ENCODE measurements at regions not wholly inside any gene's neighbourhood (a gene's known extent, or its start where the extent isn't known, plus 50 kb on each side); places are given as distances from the start of the nearest gene placed in this dataset.
"Not testable (repeated sequence)": the region's sequence is repeated elsewhere in the genome, so short reads cannot be mapped to it uniquely, and the experiment has no call there.

DNA sequence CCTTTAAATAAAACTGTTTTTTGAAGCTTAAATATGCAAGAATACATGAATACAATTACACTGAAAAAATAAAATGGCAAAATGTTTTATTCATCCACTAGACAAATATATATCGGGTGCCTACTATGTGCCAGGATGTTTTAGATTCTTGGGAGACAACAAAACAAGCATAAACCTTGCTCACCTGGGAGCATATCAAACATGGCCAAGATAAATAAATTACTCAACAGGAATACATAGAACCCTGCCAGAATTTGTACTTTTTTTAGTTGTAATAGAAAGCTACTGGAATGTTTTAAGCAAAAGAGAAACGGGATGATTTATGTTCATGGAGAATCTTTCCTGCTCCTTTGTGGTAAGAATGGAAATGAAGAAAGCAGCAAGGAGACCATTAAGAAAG, 2358.5 kb upstream of the PCDH20 start:
- H3K4me2 ChIP-seq (ENCODE audit: low read depth, low read length, poor library complexity, severe bottlenecking) = no peak overlapping the region

DNA sequence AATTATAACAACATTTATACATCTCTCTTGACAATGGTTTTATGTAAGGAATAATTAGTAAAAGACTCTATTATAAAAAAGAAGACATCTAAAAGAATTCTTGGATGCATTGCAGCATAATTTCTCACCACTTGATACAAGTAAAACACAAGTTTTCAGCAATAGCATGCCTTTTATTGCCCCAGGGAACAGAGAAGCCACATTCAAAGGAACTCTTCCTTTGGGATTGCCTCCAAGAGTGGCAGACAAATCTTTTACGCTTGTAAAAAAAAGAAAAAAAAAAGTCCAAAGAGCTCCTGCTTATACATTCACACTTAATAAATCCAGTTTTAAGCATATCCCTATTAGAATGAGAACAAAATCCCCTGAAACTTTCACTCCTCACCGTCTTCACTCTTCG, 2357.8 kb upstream of the PCDH20 start:
- Histone ChIP-seq H4K20me1 (ENCODE audit: low read depth, low read length) (no peaks in the 10 kb centered on the region), H3K9me3 (ENCODE audit: insufficient read depth, low read length) (no peaks in the 10 kb centered on the region), H3F3A (ENCODE audit: insufficient read depth) (no peaks in the 10 kb centered on the region), H3K9ac (ENCODE audit: low read length) (no peak overlapping the region), H3K4me3 (ENCODE audit: insufficient read depth, low read length, poor library complexity, severe bottlenecking) (no peak overlapping the region), H3K27ac (ENCODE audit: low read depth, low read length) (no peak overlapping the region), H2AFZ (ENCODE audit: low read depth, low read length, severe bottlenecking) (no peak overlapping the region), H3K36me3 (ENCODE audit: low read length) (no peaks in the 10 kb centered on the region), H3K79me2 (ENCODE audit: insufficient read depth, low read length) (no peaks in the 10 kb centered on the region), H3K9me2 (replicated peaks; ENCODE audit: insufficient read depth, low read length) (no peaks in the 10 kb centered on the region), H3K4me2 (ENCODE audit: low read depth, low read length, poor library complexity, severe bottlenecking) (no peak overlapping the region), H3K27me3 (ENCODE audit: low read length) (no peaks in the 10 kb centered on the region)
- TF ChIP-seq, protein P1, sequence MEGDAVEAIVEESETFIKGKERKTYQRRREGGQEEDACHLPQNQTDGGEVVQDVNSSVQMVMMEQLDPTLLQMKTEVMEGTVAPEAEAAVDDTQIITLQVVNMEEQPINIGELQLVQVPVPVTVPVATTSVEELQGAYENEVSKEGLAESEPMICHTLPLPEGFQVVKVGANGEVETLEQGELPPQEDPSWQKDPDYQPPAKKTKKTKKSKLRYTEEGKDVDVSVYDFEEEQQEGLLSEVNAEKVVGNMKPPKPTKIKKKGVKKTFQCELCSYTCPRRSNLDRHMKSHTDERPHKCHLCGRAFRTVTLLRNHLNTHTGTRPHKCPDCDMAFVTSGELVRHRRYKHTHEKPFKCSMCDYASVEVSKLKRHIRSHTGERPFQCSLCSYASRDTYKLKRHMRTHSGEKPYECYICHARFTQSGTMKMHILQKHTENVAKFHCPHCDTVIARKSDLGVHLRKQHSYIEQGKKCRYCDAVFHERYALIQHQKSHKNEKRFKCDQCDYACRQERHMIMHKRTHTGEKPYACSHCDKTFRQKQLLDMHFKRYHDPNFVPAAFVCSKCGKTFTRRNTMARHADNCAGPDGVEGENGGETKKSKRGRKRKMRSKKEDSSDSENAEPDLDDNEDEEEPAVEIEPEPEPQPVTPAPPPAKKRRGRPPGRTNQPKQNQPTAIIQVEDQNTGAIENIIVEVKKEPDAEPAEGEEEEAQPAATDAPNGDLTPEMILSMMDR (IDR thresholded peaks at IDR 0.05; ENCODE audit: insufficient read depth, low read length, poor library complexity, severe bottlenecking) = no peak
- TF ChIP-seq EZH2phosphoT487 (conservative IDR thresholded peaks at IDR 0.05; ENCODE audit: low read length) = no peak

More for the DNA sequence above, 2358.5 kb upstream of the PCDH20 start:
- TF ChIP-seq, protein P1 (IDR thresholded peaks at IDR 0.05; ENCODE audit: insufficient read depth, low read length, poor library complexity, severe bottlenecking) = no peak
- no peak for TF ChIP-seq EZH2phosphoT487 (conservative IDR thresholded peaks at IDR 0.05; ENCODE audit: low read length)
- Histone ChIP-seq H2AFZ (ENCODE audit: low read depth, low read length, severe bottlenecking) (no peak overlapping the region), H3K27me3 (ENCODE audit: low read length) (no peaks in the 10 kb centered on the region), H3F3A (ENCODE audit: insufficient read depth) (no peaks in the 10 kb centered on the region), H3K9me3 (ENCODE audit: insufficient read depth, low read length) (no peaks in the 10 kb centered on the region), H3K36me3 (ENCODE audit: low read length) (no peaks in the 10 kb centered on the region), H3K27ac (ENCODE audit: low read depth, low read length) (no peak overlapping the region), H4K20me1 (ENCODE audit: low read depth, low read length) (no peaks in the 10 kb centered on the region), H3K79me2 (ENCODE audit: insufficient read depth, low read length) (no peaks in the 10 kb centered on the region), H3K9me2 (replicated peaks; ENCODE audit: insufficient read depth, low read length) (no peaks in the 10 kb centered on the region), H3K4me3 (ENCODE audit: insufficient read depth, low read length, poor library complexity, severe bottlenecking) (no peak overlapping the region), H3K9ac (ENCODE audit: low read length) (no peak overlapping the region)

DNA sequence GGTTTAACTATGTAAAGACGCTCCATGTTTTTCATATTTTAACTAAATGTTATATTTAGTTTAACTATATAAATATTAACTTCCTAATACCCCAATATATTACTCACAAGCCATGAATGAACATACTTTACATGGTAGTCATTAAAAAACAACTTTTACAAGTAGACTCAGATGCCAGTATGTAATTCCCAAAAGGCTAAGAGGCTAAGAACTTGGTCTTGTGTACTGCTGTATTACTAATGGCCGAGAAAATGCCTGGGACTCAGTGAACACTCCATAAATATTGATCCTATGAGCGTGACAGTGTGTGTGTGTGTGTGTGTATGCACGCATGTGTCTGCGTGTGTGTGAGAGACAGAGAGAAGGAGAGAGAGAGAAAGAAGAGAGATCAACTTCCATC, 2342.0 kb upstream of the PCDH20 start:
- H3K36me3 ChIP-seq (ENCODE audit: low read length); H3K9me2 ChIP-seq (replicated peaks; ENCODE audit: insufficient read depth, low read length); H3K9ac ChIP-seq (ENCODE audit: low read length); H3K4me2 ChIP-seq (ENCODE audit: low read depth, low read length, poor library complexity, severe bottlenecking); H3K4me3 ChIP-seq (ENCODE audit: insufficient read depth, low read length, poor library complexity, severe bottlenecking); H3K27me3 ChIP-seq (ENCODE audit: low read length); H3K9me3 ChIP-seq (ENCODE audit: insufficient read depth, low read length); H2AFZ ChIP-seq (ENCODE audit: low read depth, low read length, severe bottlenecking); H4K20me1 ChIP-seq (ENCODE audit: low read depth, low read length); H3K27ac ChIP-seq (ENCODE audit: low read depth, low read length); H3K79me2 ChIP-seq (ENCODE audit: insufficient read depth, low read length); H3F3A ChIP-seq (ENCODE audit: insufficient read depth): not testable (repeated sequence)

DNA sequence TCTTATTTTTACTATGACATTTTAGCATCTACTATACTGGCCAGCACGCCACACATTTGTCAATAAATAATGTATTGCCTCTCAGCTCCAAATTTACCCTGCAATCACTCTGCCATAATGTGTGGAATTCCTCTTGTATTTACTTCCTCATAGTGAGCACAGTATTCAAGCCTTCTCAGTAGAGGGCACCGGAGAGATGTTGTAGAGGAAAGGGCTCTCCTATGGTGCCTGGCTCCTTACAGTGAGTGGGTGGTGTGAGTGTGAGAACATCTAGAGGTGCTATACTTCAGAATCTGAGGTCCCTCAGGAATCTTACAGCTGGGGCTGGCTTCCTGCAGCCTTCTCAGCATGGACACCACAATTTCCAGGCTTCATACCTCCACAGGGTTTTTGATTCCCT, 2334.2 kb upstream of the PCDH20 start:
- H4K20me1 ChIP-seq (ENCODE audit: low read depth, low read length); H3F3A ChIP-seq (ENCODE audit: insufficient read depth); H3K9me3 ChIP-seq (ENCODE audit: insufficient read depth, low read length); H3K27ac ChIP-seq (ENCODE audit: low read depth, low read length); H3K4me3 ChIP-seq (ENCODE audit: insufficient read depth, low read length, poor library complexity, severe bottlenecking); H3K9ac ChIP-seq (ENCODE audit: low read length); H3K9me2 ChIP-seq (replicated peaks; ENCODE audit: insufficient read depth, low read length); H2AFZ ChIP-seq (ENCODE audit: low read depth, low read length, severe bottlenecking); H3K36me3 ChIP-seq (ENCODE audit: low read length); H3K4me2 ChIP-seq (ENCODE audit: low read depth, low read length, poor library complexity, severe bottlenecking); H3K27me3 ChIP-seq (ENCODE audit: low read length); H3K79me2 ChIP-seq (ENCODE audit: insufficient read depth, low read length): not testable (repeated sequence)

DNA sequence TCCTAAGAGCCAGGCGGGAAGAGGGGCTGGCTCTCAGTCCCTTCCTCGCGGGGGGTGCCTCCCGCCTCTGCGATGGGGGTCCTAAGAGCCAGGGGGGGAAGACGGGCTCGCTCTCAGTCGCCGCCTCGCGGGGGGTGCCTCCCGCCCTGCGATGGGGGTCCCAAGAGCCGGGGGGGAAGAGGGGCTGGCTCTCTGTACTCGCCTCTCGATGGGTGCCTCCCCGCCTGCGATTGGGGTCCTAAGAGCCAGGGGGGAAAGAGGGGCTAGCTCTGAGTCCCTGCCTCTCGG, 2326.1 kb upstream of the PCDH20 start:
- H3F3A ChIP-seq (ENCODE audit: insufficient read depth); H3K27me3 ChIP-seq (ENCODE audit: low read length); H3K9ac ChIP-seq (ENCODE audit: low read length): not testable (repeated sequence)

More for the DNA sequence above, 2326.1 kb upstream of the PCDH20 start:
- not testable (repeated sequence) for H3K36me3 ChIP-seq (ENCODE audit: low read length); H3K27ac ChIP-seq (ENCODE audit: low read depth, low read length); H4K20me1 ChIP-seq (ENCODE audit: low read depth, low read length); H3K4me3 ChIP-seq (ENCODE audit: insufficient read depth, low read length, poor library complexity, severe bottlenecking); H3K9me3 ChIP-seq (ENCODE audit: insufficient read depth, low read length); H2AFZ ChIP-seq (ENCODE audit: low read depth, low read length, severe bottlenecking); H3K4me2 ChIP-seq (ENCODE audit: low read depth, low read length, poor library complexity, severe bottlenecking); H3K9me2 ChIP-seq (replicated peaks; ENCODE audit: insufficient read depth, low read length); H3K79me2 ChIP-seq (ENCODE audit: insufficient read depth, low read length)

All from SU-DHL-6 (cell line).